WTC11 (cell line): ENCODE measurements at regions not wholly inside any gene's neighbourhood (a gene's known extent, or its start where the extent isn't known, plus 50 kb on each side); places are given as distances from the start of the nearest gene placed in this dataset.

Experiments used
- ATAC-seq: fragments of 200-7000 bp; cut with Tn5 transposase; 2 replicates; pipeline ENCODE4 v1.10.0; 2021; ENCODE audit warnings: mild to moderate bottlenecking, moderate library complexity
- CTCF ChIA-PET: fragments of 300-600 bp; sonication (Branson Sonifier 250); formaldehyde crosslinking; loops from one replicate; lab custom pipeline; 2021; ENCODE audit warnings: antibody characterized with exemption; lab: Charles Lee
- POLR2A ChIA-PET: fragments of 350-600 bp; sonication (Branson Sonifier 250); formaldehyde crosslinking; loops from one replicate; lab custom pipeline; 2021; ENCODE audit warnings: antibody characterized with exemption; lab: Charles Lee
- DNase-seq: peaks from one replicate; pipeline ENCODE4 v3.0.0; 2021; ENCODE audit warnings: low spot score
- H3K27ac Mint-ChIP-seq: 2 replicates; pipeline ENCODE4 v1.8.0; 2021; ENCODE audit warnings: mixed read lengths
- H3K27me3 Mint-ChIP-seq: 2 replicates; pipeline ENCODE4 v1.8.0; 2021; ENCODE audit warnings: low read depth, mild to moderate bottlenecking, moderate library complexity, mixed read lengths
- H3K36me3 Mint-ChIP-seq: 2 replicates; pipeline ENCODE4 v1.8.0; 2021; ENCODE audit warnings: mixed read lengths
- H3K4me1 Mint-ChIP-seq: 2 replicates; pipeline ENCODE4 v1.8.0; 2022; ENCODE audit warnings: mixed read lengths
- H3K4me3 Mint-ChIP-seq: 2 replicates; pipeline ENCODE4 v1.8.0; 2021; ENCODE audit warnings: mild to moderate bottlenecking, moderate library complexity, mixed read lengths
- H3K9me3 Mint-ChIP-seq: 2 replicates; pipeline ENCODE4 v1.8.0; 2021; ENCODE audit warnings: mixed read lengths
- CREB1 ChIP-seq: sonication (generic); formaldehyde crosslinking; IDR thresholded peaks from 2 replicates; pipeline ENCODE4 v1.8.0; 2023; ENCODE audit warnings: mild to moderate bottlenecking, missing genetic modification reagents
- EMX1 ChIP-seq: fragments of 250-450 bp; sonication (Bioruptor Pico); IDR thresholded peaks from 2 replicates; pipeline ENCODE4 v1.8.0; 2021; ENCODE audit warnings: mild to moderate bottlenecking
- FOXP1 ChIP-seq: sonication (generic); formaldehyde crosslinking; IDR thresholded peaks from 2 replicates; pipeline ENCODE4 v1.8.0; 2022; ENCODE audit warnings: missing genetic modification reagents, mild to moderate bottlenecking, moderate library complexity, borderline replicate concordance
- JUN ChIP-seq: sonication (generic); formaldehyde crosslinking; IDR thresholded peaks from 2 replicates; pipeline ENCODE4 v1.8.0; 2023; ENCODE audit warnings: mild to moderate bottlenecking, missing genetic modification reagents
- MYBL2 ChIP-seq: sonication (generic); formaldehyde crosslinking; IDR thresholded peaks from 2 replicates; pipeline ENCODE4 v1.8.1; 2023; ENCODE audit warnings: mild to moderate bottlenecking, moderate library complexity, missing genetic modification reagents
- NR3C1 ChIP-seq: sonication (generic); formaldehyde crosslinking; conservative IDR thresholded peaks from 2 replicates; pipeline ENCODE4 v1.8.1; 2023; ENCODE audit warnings: low read depth, mild to moderate bottlenecking, missing genetic modification reagents
- OVOL2 ChIP-seq: fragments of 250-450 bp; sonication (Bioruptor Pico); IDR thresholded peaks from 2 replicates; pipeline ENCODE4 v1.9.0; 2021; ENCODE audit warnings: mild to moderate bottlenecking, borderline replicate concordance
- SMAD4 ChIP-seq: sonication (generic); formaldehyde crosslinking; IDR thresholded peaks from 2 replicates; pipeline ENCODE4 v1.8.0; 2022; ENCODE audit warnings: mild to moderate bottlenecking, missing genetic modification reagents
- SOX15 ChIP-seq: fragments of 250-450 bp; sonication (Bioruptor Pico); IDR thresholded peaks from 2 replicates; pipeline ENCODE4 v1.9.0; 2021; ENCODE audit warnings: mild to moderate bottlenecking
- SP1 ChIP-seq: sonication (generic); formaldehyde crosslinking; conservative IDR thresholded peaks from 2 replicates; pipeline ENCODE4 v1.8.1; 2022; ENCODE audit warnings: missing genetic modification reagents
- TEAD1 ChIP-seq: sonication (generic); formaldehyde crosslinking; IDR thresholded peaks from 2 replicates; pipeline ENCODE4 v1.8.0; 2022; ENCODE audit warnings: mild to moderate bottlenecking, missing genetic modification reagents
- ZNF416 ChIP-seq: fragments of 250-450 bp; sonication (Bioruptor Pico); IDR thresholded peaks from 2 replicates; pipeline ENCODE4 v1.9.0; 2021; ENCODE audit warnings: mild to moderate bottlenecking, inconsistent platforms
- ZNF671 ChIP-seq: fragments of 250-450 bp; sonication (Bioruptor Pico); IDR thresholded peaks from 2 replicates; pipeline ENCODE4 v1.8.0; 2021; ENCODE audit warnings: mild to moderate bottlenecking
- TF ChIP-seq, protein P1 (sequence below): sonication (generic); formaldehyde crosslinking; IDR thresholded peaks from 2 replicates; pipeline ENCODE4 v1.8.0; 2023; ENCODE audit warnings: mild to moderate bottlenecking, missing genetic modification reagents
- TF ChIP-seq, protein P2 (sequence below): sonication (generic); formaldehyde crosslinking; IDR thresholded peaks from 2 replicates; pipeline ENCODE4 v1.8.1; 2023; ENCODE audit warnings: mild to moderate bottlenecking, missing genetic modification reagents, borderline replicate concordance
- TF ChIP-seq, protein P3 (sequence below): fragments of 250-450 bp; sonication (Bioruptor Pico); conservative IDR thresholded peaks from 2 replicates; pipeline ENCODE4 v1.9.0; 2021; ENCODE audit warnings: mild to moderate bottlenecking
- TF ChIP-seq, protein P4 (sequence below): sonication (generic); formaldehyde crosslinking; IDR thresholded peaks from 2 replicates; pipeline ENCODE4 v1.8.1; 2022; ENCODE audit warnings: low read depth, missing genetic modification reagents, borderline replicate concordance
- TF ChIP-seq, protein P5 (sequence below): fragments of 250-450 bp; sonication (Bioruptor Pico); IDR thresholded peaks from 2 replicates; pipeline ENCODE4 v1.9.0; 2021; ENCODE audit warnings: mild to moderate bottlenecking

DNA sequence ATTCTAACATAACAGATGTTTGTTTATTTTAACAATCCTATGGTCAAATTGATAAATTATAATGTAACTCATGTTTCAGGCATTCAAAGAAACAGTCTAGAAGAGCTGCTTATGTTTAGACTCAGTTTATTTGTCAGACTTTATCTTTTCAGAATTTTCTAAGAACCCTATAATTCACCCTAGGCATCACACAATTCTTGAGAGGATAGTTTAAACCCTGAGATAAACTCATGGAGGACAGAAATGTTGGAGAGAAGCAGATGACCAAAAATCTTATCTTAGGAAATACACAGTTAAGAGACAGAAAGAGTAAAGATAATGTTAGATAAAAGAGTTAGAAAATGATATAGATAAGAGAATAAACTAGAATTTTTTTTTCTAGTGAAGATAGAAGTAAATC, 1185.7 kb upstream of the SLC10A2 start:
- ChIA-PET CTCF (no interaction called here), POLR2A (interaction anchor here (0.7 kb wide), 1 partner anchor 119 kb away, joined by 4 read pairs; no protein-coding TSS in a partner anchor)
- H3K36me3 Mint-ChIP-seq: no peaks in the 10 kb centered on the region
- no peak overlapping the region for H3K4me3 Mint-ChIP-seq
- H3K27ac Mint-ChIP-seq: peak overlapping the region; percentile 63; the same call in 1 of the 2 replicates
- ATAC-seq (no peak), DNase-seq (no peak)
- H3K4me1 Mint-ChIP-seq: peaks cover 54% of the 10 kb centered on the region
- TF ChIP-seq MYBL2 (CRISPR knock-in tag) (no peak), CREB1 (CRISPR knock-in tag) (no peak), EMX1 (CRISPR knock-in tag) (no peak), SOX15 (CRISPR knock-in tag) (no peak)
- H3K27me3 Mint-ChIP-seq: no peaks in the 10 kb centered on the region
- no peaks in the 10 kb centered on the region for H3K9me3 Mint-ChIP-seq

DNA sequence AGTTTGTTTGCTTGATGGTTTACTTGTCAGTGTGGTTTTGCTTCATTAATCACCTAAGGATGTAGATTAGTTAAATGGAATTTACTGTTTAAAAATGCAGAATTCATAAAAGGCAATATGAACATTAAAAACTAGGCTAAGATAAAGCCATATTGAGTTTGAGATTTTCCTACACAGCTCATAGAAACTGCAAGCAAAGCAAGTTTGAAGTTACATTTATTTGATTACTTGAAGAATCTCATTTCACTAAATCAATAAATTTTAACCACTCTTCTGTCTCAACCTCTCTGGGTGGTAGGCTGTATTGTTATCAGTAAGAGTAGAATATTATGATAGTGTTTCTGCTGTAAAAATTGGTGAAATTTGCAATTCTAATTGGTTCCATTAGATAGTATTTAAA, 1180.7 kb upstream of the SLC10A2 start:
- no peak for ATAC-seq
- no peak overlapping the region for H3K4me3 Mint-ChIP-seq
- no peaks in the 10 kb centered on the region for H3K27me3 Mint-ChIP-seq
- ChIA-PET POLR2A (no interaction called here), CTCF (no interaction called here)
- TF ChIP-seq JUN (no peak), OVOL2 (no peak), ZNF671 (CRISPR knock-in tag) (no peak), ZNF416 (CRISPR knock-in tag) (no peak), SMAD4 (CRISPR knock-in tag) (no peak), SP1 (CRISPR knock-in tag) (no peak), NR3C1 (no peak), FOXP1 (CRISPR knock-in tag) (no peak), TEAD1 (CRISPR knock-in tag) (no peak)
- TF ChIP-seq, protein P1, sequence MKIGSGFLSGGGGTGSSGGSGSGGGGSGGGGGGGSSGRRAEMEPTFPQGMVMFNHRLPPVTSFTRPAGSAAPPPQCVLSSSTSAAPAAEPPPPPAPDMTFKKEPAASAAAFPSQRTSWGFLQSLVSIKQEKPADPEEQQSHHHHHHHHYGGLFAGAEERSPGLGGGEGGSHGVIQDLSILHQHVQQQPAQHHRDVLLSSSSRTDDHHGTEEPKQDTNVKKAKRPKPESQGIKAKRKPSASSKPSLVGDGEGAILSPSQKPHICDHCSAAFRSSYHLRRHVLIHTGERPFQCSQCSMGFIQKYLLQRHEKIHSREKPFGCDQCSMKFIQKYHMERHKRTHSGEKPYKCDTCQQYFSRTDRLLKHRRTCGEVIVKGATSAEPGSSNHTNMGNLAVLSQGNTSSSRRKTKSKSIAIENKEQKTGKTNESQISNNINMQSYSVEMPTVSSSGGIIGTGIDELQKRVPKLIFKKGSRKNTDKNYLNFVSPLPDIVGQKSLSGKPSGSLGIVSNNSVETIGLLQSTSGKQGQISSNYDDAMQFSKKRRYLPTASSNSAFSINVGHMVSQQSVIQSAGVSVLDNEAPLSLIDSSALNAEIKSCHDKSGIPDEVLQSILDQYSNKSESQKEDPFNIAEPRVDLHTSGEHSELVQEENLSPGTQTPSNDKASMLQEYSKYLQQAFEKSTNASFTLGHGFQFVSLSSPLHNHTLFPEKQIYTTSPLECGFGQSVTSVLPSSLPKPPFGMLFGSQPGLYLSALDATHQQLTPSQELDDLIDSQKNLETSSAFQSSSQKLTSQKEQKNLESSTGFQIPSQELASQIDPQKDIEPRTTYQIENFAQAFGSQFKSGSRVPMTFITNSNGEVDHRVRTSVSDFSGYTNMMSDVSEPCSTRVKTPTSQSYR (CRISPR knock-in tag): no peak
- TF ChIP-seq, protein P2, sequence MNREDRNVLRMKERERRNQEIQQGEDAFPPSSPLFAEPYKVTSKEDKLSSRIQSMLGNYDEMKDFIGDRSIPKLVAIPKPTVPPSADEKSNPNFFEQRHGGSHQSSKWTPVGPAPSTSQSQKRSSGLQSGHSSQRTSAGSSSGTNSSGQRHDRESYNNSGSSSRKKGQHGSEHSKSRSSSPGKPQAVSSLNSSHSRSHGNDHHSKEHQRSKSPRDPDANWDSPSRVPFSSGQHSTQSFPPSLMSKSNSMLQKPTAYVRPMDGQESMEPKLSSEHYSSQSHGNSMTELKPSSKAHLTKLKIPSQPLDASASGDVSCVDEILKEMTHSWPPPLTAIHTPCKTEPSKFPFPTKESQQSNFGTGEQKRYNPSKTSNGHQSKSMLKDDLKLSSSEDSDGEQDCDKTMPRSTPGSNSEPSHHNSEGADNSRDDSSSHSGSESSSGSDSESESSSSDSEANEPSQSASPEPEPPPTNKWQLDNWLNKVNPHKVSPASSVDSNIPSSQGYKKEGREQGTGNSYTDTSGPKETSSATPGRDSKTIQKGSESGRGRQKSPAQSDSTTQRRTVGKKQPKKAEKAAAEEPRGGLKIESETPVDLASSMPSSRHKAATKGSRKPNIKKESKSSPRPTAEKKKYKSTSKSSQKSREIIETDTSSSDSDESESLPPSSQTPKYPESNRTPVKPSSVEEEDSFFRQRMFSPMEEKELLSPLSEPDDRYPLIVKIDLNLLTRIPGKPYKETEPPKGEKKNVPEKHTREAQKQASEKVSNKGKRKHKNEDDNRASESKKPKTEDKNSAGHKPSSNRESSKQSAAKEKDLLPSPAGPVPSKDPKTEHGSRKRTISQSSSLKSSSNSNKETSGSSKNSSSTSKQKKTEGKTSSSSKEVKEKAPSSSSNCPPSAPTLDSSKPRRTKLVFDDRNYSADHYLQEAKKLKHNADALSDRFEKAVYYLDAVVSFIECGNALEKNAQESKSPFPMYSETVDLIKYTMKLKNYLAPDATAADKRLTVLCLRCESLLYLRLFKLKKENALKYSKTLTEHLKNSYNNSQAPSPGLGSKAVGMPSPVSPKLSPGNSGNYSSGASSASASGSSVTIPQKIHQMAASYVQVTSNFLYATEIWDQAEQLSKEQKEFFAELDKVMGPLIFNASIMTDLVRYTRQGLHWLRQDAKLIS (CRISPR knock-in tag): no peak
- TF ChIP-seq, protein P3, sequence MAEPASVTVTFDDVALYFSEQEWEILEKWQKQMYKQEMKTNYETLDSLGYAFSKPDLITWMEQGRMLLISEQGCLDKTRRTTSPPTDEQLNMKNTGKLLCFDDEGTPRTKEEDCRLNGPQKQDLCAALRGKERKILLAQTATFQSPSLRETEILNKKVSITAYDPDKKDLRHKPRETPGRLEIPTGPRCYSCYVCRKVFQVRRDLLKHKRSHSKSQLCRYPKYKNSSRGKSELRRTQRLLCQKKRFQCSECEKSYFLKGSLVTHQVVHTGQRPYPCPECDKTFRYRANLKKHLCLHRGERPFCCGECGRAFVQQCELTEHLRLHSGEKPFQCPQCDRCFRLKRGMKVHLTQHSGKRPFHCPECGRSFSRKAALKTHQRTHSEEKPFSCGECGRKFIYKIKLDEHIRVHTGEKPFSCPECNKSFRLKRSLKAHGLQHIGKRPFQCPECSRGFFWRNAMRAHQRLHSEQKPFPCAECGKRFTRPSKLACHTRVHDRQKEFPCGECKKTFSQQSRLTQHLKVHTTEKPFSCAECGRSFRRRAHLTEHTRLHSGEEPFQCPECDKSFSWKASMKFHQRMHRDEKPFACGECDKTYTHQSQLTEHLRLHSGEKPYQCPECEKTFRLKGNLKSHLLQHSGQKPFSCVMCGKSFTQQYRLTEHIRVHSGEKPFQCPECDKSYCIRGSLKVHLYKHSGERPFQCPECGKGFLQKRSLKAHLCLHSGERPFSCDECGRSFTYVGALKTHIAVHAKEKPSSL (CRISPR knock-in tag): no peak
- TF ChIP-seq, protein P4, sequence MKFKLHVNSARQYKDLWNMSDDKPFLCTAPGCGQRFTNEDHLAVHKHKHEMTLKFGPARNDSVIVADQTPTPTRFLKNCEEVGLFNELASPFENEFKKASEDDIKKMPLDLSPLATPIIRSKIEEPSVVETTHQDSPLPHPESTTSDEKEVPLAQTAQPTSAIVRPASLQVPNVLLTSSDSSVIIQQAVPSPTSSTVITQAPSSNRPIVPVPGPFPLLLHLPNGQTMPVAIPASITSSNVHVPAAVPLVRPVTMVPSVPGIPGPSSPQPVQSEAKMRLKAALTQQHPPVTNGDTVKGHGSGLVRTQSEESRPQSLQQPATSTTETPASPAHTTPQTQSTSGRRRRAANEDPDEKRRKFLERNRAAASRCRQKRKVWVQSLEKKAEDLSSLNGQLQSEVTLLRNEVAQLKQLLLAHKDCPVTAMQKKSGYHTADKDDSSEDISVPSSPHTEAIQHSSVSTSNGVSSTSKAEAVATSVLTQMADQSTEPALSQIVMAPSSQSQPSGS (CRISPR knock-in tag): no peak
- TF ChIP-seq, protein P5, sequence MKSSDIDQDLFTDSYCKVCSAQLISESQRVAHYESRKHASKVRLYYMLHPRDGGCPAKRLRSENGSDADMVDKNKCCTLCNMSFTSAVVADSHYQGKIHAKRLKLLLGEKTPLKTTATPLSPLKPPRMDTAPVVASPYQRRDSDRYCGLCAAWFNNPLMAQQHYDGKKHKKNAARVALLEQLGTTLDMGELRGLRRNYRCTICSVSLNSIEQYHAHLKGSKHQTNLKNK (CRISPR knock-in tag): no peak
- no peak for DNase-seq
- peaks cover 15% of the 10 kb centered on the region for H3K4me1 Mint-ChIP-seq
- H3K9me3 Mint-ChIP-seq: no peaks in the 10 kb centered on the region
- H3K27ac Mint-ChIP-seq: no peak overlapping the region
- no peaks in the 10 kb centered on the region for H3K36me3 Mint-ChIP-seq
